ENCODE measurements at regions not wholly inside any gene's neighbourhood (a gene's known extent, or its start where the extent isn't known, plus 50 kb on each side); places are given as distances from the start of the nearest gene placed in this dataset.

DNA sequence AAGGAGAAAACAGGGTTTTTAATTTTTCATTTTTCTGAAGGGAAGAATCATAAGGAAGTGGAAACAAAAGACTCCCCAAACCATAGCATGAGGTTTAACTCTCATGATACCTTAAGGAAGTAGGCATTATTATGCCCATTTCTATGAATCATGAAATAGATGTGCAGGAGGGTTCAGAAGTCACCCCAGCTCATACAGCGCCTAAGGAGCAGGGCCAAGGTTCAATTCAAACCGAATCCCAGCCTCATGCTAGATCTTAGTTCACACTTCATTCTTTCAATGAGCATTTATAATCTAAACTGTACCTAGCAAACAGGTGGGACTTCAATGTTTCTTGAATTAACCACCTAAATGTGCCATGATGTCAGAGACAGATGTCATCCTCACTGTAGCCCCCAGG is 111.9 kb upstream of the SLC25A33 start:
- H3K9ac ChIP-seq = no peak overlapping the region
- no peak for DNase-seq
- WGBS, 2 experiments (ENCODE audit: low coverage in 1 of 2, low lambda C conversion rate in 2 of 2, missing lambda C conversion rate in 2 of 2) = 65 to 67% methylated on average over 2 of the region's 2 CpGs

DNA sequence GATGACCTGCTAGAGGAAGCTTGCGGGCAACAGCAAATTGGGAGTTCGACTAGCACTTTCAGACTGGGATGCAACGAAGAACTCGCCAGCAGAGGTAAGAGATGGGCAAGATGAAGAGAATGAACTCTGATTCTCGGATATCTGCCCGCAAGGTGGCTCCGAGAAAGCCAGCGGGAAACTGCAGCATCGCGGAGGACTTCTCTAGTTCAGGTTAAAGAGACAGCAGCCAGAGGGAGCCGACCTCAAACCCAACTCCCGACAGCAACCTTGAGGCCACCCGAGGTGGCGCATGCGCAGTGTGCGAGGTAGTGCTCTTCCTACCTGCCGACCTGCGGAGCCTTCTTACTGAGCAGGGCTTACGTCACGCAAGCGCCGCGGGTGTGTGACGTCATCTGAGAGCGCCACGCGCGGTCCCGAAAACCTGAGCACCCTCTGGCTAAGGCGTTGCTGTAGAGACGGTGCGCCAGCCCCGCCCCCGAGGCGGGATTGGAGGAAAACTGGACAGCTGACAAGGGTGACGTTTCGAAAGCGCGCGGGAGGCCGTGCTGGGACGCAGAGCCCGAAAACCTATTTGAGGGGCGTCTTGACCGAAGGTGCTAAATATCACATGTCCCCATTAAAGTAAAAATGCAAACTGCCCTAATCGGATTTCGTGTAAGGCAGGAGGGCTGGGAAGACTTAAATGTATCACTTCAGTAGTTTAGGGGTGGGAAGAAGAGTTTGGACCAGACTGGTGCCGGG is 110.5 kb upstream of the SLC25A33 start:
- TF ChIP-seq EZH2 (IDR thresholded peaks at IDR 0.05; ENCODE audit: insufficient read depth, poor library complexity, severe bottlenecking) (no peak), EZH2phosphoT487 (IDR thresholded peaks at IDR 0.05; ENCODE audit: insufficient read depth, low read depth) (no peak)
- peak overlapping the region; percentile 94 for H2AFZ ChIP-seq
- H3K9ac ChIP-seq = peak overlapping the region; percentile 86
- peak overlapping the region; percentile 83 for H3K4me2 ChIP-seq (ENCODE audit: unreplicated experiment)
- H3K9me2 ChIP-seq (ENCODE audit: insufficient read depth) = no peaks in the 10 kb centered on the region
- H3K27me3 ChIP-seq (replicated peaks; ENCODE audit: insufficient read depth) = no peaks in the 10 kb centered on the region
- no peaks in the 10 kb centered on the region for H3K79me2 ChIP-seq (ENCODE audit: insufficient read depth)
- no peaks in the 10 kb centered on the region for H3K36me3 ChIP-seq (ENCODE audit: low read depth)
- 3% methylated on average over 47 to 48 of the region's 48 CpGs for WGBS, 2 experiments (ENCODE audit: low coverage in 1 of 2, low lambda C conversion rate in 2 of 2, missing lambda C conversion rate in 2 of 2)
- peak overlapping the region; percentile 74 for H3K4me3 ChIP-seq
- peak overlapping the region; percentile 43 for H3K27ac ChIP-seq
- peaks cover 6% of the 10 kb centered on the region; the same call in 1 of the 2 replicates for H3K4me1 ChIP-seq (ENCODE audit: insufficient read depth)
- H3K9me3 ChIP-seq (ENCODE audit: low read depth) = no peaks in the 10 kb centered on the region
- no peaks in the 10 kb centered on the region for H4K20me1 ChIP-seq (ENCODE audit: insufficient read depth)
- no peaks in the 10 kb centered on the region for H3F3A ChIP-seq (ENCODE audit: insufficient read depth)
- in situ Hi-C loops (cut with MboI) = no loop called here
- peak; percentile 98 for DNase-seq

More for the DNA sequence above, 111.9 kb upstream of the SLC25A33 start:
- Histone ChIP-seq H3K4me3 (no peak overlapping the region), H3K4me1 (ENCODE audit: insufficient read depth) (peaks cover 6% of the 10 kb centered on the region; the same call in 1 of the 2 replicates), H3K36me3 (ENCODE audit: low read depth) (no peaks in the 10 kb centered on the region), H3K27me3 (replicated peaks; ENCODE audit: insufficient read depth) (0 out of 2 replicates have a peak, but pooled peaks cover 3% of the 10 kb centered on the region), H3K9me2 (ENCODE audit: insufficient read depth) (no peaks in the 10 kb centered on the region), H3K4me2 (ENCODE audit: unreplicated experiment) (no peak overlapping the region), H3K9me3 (ENCODE audit: low read depth) (no peaks in the 10 kb centered on the region), H4K20me1 (ENCODE audit: insufficient read depth) (no peaks in the 10 kb centered on the region), H2AFZ (no peak overlapping the region), H3F3A (ENCODE audit: insufficient read depth) (no peaks in the 10 kb centered on the region), H3K79me2 (ENCODE audit: insufficient read depth) (no peaks in the 10 kb centered on the region), H3K27ac (no peak overlapping the region)
- in situ Hi-C loops (cut with MboI) = no loop called here
- TF ChIP-seq EZH2phosphoT487 (IDR thresholded peaks at IDR 0.05; ENCODE audit: insufficient read depth, low read depth) = no peak
- no peak for TF ChIP-seq EZH2 (IDR thresholded peaks at IDR 0.05; ENCODE audit: insufficient read depth, poor library complexity, severe bottlenecking)

DNA sequence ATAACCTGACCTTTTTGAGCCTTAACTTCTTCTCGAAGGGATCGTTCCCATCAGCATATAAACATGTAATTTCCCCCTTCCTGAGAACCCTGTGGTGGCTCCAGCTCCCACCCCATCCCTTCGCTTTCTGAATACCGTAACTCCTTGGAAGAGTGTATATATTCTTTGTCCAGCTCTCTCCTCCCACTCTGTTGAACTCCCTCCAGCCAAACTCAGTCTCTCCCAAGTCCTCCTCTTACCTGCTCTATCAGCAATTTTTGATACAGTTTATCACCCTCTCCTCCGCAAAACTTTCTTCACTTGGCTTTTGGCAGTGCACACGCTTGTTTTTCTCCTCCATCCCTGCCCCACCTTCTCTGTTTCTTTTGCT is 109.9 kb upstream of the SLC25A33 start:
- Histone ChIP-seq H3K4me3 (peak overlapping the region; percentile 74), H3K9ac (peak overlapping the region; percentile 86), H3K9me3 (ENCODE audit: low read depth) (no peaks in the 10 kb centered on the region), H3K79me2 (ENCODE audit: insufficient read depth) (no peaks in the 10 kb centered on the region), H2AFZ (peak overlapping the region; percentile 94), H3K4me1 (ENCODE audit: insufficient read depth) (peaks cover 6% of the 10 kb centered on the region; the same call in 1 of the 2 replicates), H3K27ac (peak overlapping the region; percentile 43), H3K4me2 (ENCODE audit: unreplicated experiment) (peak overlapping the region; percentile 83), H4K20me1 (ENCODE audit: insufficient read depth) (no peaks in the 10 kb centered on the region), H3F3A (ENCODE audit: insufficient read depth) (no peaks in the 10 kb centered on the region), H3K9me2 (ENCODE audit: insufficient read depth) (no peaks in the 10 kb centered on the region), H3K36me3 (ENCODE audit: low read depth) (no peaks in the 10 kb centered on the region), H3K27me3 (replicated peaks; ENCODE audit: insufficient read depth) (no peaks in the 10 kb centered on the region)
- 13% methylated on average over 6 of the region's 6 CpGs for WGBS, 2 experiments (ENCODE audit: low coverage in 1 of 2, low lambda C conversion rate in 2 of 2, missing lambda C conversion rate in 2 of 2)
- no peak for TF ChIP-seq EZH2phosphoT487 (IDR thresholded peaks at IDR 0.05; ENCODE audit: insufficient read depth, low read depth)
- TF ChIP-seq EZH2 (IDR thresholded peaks at IDR 0.05; ENCODE audit: insufficient read depth, poor library complexity, severe bottlenecking) = no peak
- DNase-seq = no peak
- in situ Hi-C loops (cut with MboI) = no loop called here

DNA sequence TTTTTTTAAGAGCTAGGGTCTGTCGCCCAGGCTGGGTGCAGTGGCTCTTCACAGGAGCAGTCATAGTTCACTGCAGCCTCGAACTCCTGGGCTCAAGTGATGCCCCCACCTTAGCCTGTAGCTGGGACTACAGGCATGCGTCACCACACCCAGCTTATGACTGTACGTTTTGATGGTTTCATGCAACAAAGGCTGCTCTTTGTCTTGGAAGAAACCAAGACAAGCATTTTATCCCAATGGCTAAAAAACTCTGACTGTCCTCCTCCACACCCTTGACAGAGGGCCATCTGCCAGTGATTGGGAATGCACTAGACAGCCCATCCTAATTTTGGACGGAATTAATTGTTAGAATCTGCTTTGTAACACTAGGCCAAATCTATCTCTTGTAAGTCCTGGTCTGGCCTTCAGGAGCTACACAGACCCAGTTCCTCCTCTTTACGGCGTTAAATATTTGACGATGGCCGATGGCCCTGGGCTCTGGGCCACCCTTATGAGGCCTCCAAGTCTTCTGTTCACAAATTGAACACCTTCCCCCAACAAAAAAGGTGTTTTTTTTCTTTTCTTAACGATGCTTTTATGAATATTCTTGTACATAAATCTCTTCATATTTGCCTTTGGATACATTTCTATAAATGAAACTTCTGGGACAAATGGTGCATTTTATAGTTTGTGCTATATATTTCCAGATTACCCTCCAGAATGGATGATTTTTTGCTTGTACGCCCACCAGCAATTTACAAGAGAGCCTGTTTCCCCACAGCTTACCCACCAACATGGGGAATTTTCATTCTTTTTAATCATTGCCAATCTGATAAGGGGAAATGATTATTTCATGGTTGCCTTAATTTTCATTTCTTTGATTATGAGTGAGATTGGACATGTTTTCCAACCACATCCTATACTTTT is 104.8 kb upstream of the SLC25A33 start:
- no peaks in the 10 kb centered on the region for H3K79me2 ChIP-seq (ENCODE audit: insufficient read depth)
- WGBS, 2 experiments (ENCODE audit: low coverage in 1 of 2, low lambda C conversion rate in 2 of 2, missing lambda C conversion rate in 2 of 2) = 31 to 38% methylated on average over 11 of the region's 11 CpGs
- H3K9ac ChIP-seq = no peak overlapping the region
- no peaks in the 10 kb centered on the region for H4K20me1 ChIP-seq (ENCODE audit: insufficient read depth)
- no peaks in the 10 kb centered on the region for H3K27me3 ChIP-seq (replicated peaks; ENCODE audit: insufficient read depth)
- peaks cover 9% of the 10 kb centered on the region; the same call in 1 of the 2 replicates for H3F3A ChIP-seq (ENCODE audit: insufficient read depth)
- no peak overlapping the region for H3K27ac ChIP-seq
- TF ChIP-seq EZH2 (IDR thresholded peaks at IDR 0.05; ENCODE audit: insufficient read depth, poor library complexity, severe bottlenecking) (no peak), EZH2phosphoT487 (IDR thresholded peaks at IDR 0.05; ENCODE audit: insufficient read depth, low read depth) (no peak)
- no peak overlapping the region for H2AFZ ChIP-seq
- no peaks in the 10 kb centered on the region for H3K9me2 ChIP-seq (ENCODE audit: insufficient read depth)
- DNase-seq = no peak
- H3K4me1 ChIP-seq (ENCODE audit: insufficient read depth) = peaks cover 20% of the 10 kb centered on the region
- H3K4me3 ChIP-seq = no peak overlapping the region
- no peak overlapping the region for H3K4me2 ChIP-seq (ENCODE audit: unreplicated experiment)
- in situ Hi-C loops (cut with MboI) = no loop called here
- no peaks in the 10 kb centered on the region for H3K36me3 ChIP-seq (ENCODE audit: low read depth)
- no peaks in the 10 kb centered on the region for H3K9me3 ChIP-seq (ENCODE audit: low read depth)

Data from GM23248 (cell line).